ENCODE measurements at regions not wholly inside any gene's neighbourhood (a gene's known extent, or its start where the extent isn't known, plus 50 kb on each side); places are given as distances from the start of the nearest gene placed in this dataset.

DNA sequence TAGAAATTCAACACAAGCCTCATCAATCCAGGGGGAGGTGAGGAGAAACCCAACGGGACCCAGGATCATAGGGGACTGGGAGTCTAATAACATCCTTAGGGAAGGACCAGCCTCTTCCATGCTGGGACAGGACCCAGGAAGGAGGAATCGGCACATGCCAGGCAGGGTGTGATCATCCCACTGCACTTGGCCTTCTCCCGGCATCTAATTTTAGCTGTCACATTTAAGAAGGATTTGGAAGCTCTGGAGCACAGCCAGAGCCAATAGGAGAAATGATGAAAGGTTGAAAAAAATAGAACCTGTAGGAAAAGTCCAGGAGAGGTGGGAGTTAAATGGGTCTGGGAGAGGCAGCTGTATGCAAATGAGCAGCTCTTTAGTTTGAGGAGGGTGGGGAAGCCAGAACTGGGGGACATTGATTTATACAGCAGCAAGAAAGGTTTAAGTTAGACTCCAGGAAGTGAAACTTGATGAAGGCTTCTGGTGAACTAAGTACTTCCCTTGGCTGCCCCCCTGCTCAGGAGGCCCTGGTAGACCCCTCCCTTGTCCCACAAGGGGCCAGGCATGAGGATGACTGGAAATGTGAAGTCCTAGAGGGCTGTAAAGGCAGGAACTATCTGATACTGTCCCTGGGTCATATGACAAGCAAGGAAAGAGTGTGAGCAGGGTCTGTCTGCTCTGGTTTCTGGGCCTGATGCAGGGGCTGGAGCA is 260.3 kb downstream of the LRFN2 start:
- TF ChIP-seq CTCF (IDR thresholded peaks at IDR 0.05; ENCODE audit: low read depth, low read length) = no peak
- no peak for TF ChIP-seq EZH2phosphoT487 (IDR thresholded peaks at IDR 0.05; ENCODE audit: low read depth)
